ENCODE measurements at regions not wholly inside any gene's neighbourhood (a gene's known extent, or its start where the extent isn't known, plus 50 kb on each side); places are given as distances from the start of the nearest gene placed in this dataset.

- no peak for TF ChIP-seq CTCF (IDR thresholded peaks at IDR 0.05; ENCODE audit: insufficient read depth, low read depth, low read length)
- DNase-seq (ENCODE audit: low read depth), result no peak
- no peak overlapping the region for H3K4me3 ChIP-seq (ENCODE audit: low read depth, low read length)
Measured at GRCh38 chr20:53872561-53873229, 197.7 kb downstream of the BCAS1 start.

- no peak for TF ChIP-seq CTCF (IDR thresholded peaks at IDR 0.05; ENCODE audit: insufficient read depth, low read depth, low read length)
- no peak overlapping the region for H3K4me3 ChIP-seq (ENCODE audit: low read depth, low read length)
- DNase-seq (ENCODE audit: low read depth), result no peak
Measured at GRCh38 chr20:53872081-53872541, 198.3 kb downstream of the BCAS1 start.

- TF ChIP-seq CTCF (IDR thresholded peaks at IDR 0.05; ENCODE audit: insufficient read depth, low read depth, low read length), result no peak
- no peak overlapping the region for H3K4me3 ChIP-seq (ENCODE audit: low read depth, low read length)
- no peak for DNase-seq (ENCODE audit: low read depth)
Measured at GRCh38 chr20:53871541-53871940, 198.9 kb downstream of the BCAS1 start.

DNA sequence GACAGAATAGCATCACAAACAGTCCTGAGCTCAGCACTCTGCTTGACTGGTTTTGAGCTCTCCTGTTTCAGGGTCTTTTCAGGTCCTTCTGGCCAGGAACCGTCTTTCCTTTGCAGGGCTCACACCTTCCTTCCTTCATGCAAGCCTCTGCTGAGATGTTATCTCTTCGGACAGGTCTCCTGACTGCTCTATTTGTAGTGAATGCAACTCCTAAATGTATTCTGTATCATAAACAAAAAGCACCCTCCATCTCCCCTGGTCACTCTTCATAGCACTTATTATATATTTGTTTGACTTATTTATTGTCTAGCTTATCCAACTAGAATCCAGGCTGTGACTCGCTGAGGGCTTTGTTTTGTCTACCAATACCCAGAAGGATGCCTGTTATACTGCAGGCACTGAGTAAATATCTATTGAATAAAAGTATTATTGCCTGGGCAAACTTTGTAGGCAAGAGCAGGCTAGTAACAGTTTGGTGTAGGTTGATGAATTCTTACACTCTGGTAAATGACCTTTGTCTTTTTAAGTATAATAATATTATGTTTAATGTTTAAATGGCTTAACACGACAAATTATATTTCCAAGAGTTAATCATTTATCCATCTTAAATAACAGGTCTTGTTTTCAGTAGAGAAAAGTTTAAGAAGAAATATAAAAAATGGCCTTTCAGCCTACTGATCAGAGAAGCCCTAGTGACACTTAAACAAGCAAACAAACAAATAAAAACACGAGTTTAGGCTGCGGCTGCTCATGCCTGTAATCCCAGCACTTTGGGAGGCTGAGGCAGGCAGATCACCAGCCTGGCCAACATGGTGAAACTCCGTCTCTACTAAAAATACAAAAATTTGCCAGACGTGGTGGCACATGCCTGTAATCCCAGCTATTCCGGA lies 199.7 kb downstream of the BCAS1 start:
- TF ChIP-seq CTCF (IDR thresholded peaks at IDR 0.05; ENCODE audit: insufficient read depth, low read depth, low read length), result no peak

DNA sequence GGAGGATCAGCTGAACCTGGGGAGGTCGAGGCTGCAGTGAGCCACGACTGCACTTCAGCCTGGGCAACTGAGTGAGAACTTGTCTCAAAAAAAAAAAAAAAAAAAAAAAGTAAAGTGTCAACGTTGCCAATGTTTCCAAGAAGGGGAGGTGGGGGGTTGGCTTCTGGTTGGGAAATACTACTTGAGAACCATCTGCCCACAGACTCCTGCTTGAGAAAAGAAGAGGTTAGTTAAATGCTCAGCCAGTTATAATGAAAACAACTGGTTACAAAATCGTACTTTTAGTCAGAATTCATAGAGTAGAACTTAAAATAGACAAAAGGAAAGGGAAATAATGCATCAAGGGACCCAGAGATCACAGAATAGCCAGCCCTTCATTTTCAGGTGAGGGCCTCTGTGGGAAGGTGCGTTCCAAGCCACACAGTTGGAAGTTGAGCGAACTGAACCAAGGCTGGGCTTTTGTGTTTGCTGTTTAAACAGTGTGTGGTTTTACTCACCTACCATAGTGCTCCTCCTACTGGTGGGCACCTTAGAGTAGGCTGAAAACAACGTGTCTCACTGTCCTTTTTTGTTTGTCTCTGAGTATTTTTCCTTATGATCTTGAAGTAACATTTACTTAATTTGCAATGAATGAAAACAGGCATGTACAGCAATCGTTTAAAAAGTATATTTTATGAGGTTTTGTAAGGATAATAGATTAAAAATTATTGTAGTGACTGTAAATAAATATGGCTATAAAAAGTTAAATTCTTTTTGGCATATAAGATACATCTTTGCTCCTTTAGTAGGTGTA lies 200.7 kb downstream of the BCAS1 start:
- H3K4me3 ChIP-seq (ENCODE audit: low read depth, low read length), result no peak overlapping the region
- peak; percentile 89 for TF ChIP-seq CTCF (IDR thresholded peaks at IDR 0.05; ENCODE audit: insufficient read depth, low read depth, low read length)
- peak; percentile 80 for DNase-seq (ENCODE audit: low read depth)

More for the DNA sequence above, 199.7 kb downstream of the BCAS1 start:
- H3K4me3 ChIP-seq (ENCODE audit: low read depth, low read length), result no peak overlapping the region
- DNase-seq (ENCODE audit: low read depth), result no peak

DNA sequence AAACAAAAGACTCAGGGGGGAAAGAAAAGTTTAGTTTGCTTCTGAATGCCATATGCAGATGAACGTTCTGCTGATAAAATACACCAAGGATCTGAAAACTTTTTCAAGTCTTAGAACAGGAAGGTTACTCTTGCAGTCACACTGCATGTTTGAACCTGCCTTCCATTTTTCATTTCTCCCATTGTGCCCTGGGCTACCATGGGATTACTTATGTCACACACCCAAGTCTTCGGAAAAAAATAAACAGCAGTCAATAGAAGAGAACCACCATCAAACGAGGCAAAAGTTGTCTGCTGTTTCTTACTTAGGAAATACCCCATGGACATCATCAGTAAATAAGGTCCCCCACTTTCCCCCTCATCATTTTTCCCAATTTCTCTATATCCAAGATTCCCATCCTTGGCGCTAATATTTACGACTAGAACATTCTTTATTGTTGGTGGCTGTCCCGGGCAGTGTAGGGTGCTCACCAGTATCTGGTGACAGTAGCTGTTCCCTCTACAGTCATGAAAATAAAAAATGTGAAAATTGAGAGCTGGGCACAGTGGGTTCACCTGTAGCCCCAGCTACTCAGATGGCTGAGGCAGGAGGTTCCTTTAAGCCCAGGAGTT lies 202.5 kb downstream of the BCAS1 start:
- no peak for TF ChIP-seq CTCF (IDR thresholded peaks at IDR 0.05; ENCODE audit: insufficient read depth, low read depth, low read length)
- H3K4me3 ChIP-seq (ENCODE audit: low read depth, low read length), result no peak overlapping the region
- DNase-seq (ENCODE audit: low read depth), result no peak

Measured in fibroblast of villous mesenchyme (primary cell).